Thyroid gland (tissue), 4 donors: ENCODE measurements at regions not wholly inside any gene's neighbourhood (a gene's known extent, or its start where the extent isn't known, plus 50 kb on each side); places are given as distances from the start of the nearest gene placed in this dataset.
"Not testable (repeated sequence)": the region's sequence is repeated elsewhere in the genome, so short reads cannot be mapped to it uniquely, and the experiment has no call there.

Source experiments
- DNase-seq, 2 donors: peaks; one replicate each; pipeline ENCODE4 v3.0.0-alpha.2; 2019
- H3K27ac ChIP-seq, 3 donors: fragments of 200-600 bp; sonication (generic); 1 replicate in 2 of 3; 2 replicates in 1 of 3; pipeline ENCODE4 v1.5.1; 2016 to 2019; ENCODE audit warnings: mild to moderate bottlenecking in 1 of 3, moderate library complexity in 1 of 3
- H3K27me3 ChIP-seq: fragments of 200-600 bp; sonication (generic); one replicate; pipeline ENCODE4 v1.5.1; 2019
- H3K36me3 ChIP-seq, 2 donors: fragments of 200-600 bp; sonication (generic); one replicate each; pipeline ENCODE4 v1.5.1; 2016 to 2019
- H3K4me1 ChIP-seq, 2 donors: fragments of 200-600 bp; sonication (generic); one replicate each; pipeline ENCODE4 v1.5.1; 2017 to 2019
- H3K4me3 ChIP-seq, 3 donors: fragments of 200-600 bp; sonication (generic); replicated peaks in 1 of 3; 1 replicate in 2 of 3; 2 replicates in 1 of 3; pipeline ENCODE4 v1.5.1; 2016; ENCODE audit warnings: mild to moderate bottlenecking in 1 of 3
- H3K9me3 ChIP-seq: fragments of 200-600 bp; sonication (generic); one replicate; pipeline ENCODE4 v1.5.1; 2017
- CTCF ChIP-seq, 6 experiments: fragments of 200-600 bp in 3 of 6; fragments of 450-650 bp in 3 of 6; sonication (generic) in 3 of 6; IDR thresholded peaks; one replicate each; pipeline ENCODE4 v1.5.1; 2016 to 2019; ENCODE audit warnings: antibody characterized with exemption in 6 of 6, mild to moderate bottlenecking in 2 of 6, inconsistent platforms in 1 of 6, moderate library complexity in 1 of 6
- POLR2A ChIP-seq, 2 donors: fragments of 450-650 bp; IDR thresholded peaks; one replicate each; pipeline ENCODE4 v1.6.1; 2017; ENCODE audit warnings: antibody characterized with exemption in 2 of 2, mild to moderate bottlenecking in 2 of 2, moderate library complexity in 1 of 2
- WGBS, 2 donors: methylation state at CpG; one replicate each; pipeline ENCODE4 v1.1.5; 2017; 5-methylcytosine and 5-hydroxymethylcytosine counted together
- intact Hi-C: fragments of 100-400 bp; cut with DNase I; formaldehyde crosslinking; loops from one replicate; pipeline ENCODE4 v1.15.1; 2023

GRCh38 chr1:215287362-215287761 is 204.8 kb downstream of the KCNK2 start:
- H3K9me3 ChIP-seq = no peaks in the 10 kb centered on the region
- intact Hi-C loops = no loop called here
- DNase-seq = no peak
- H3K4me1 ChIP-seq = peaks cover 0 to 5% of the 10 kb centered on the region in 2 donors
- TF ChIP-seq POLR2A (IDR thresholded peaks at IDR 0.05) (no peak), CTCF (IDR thresholded peaks at IDR 0.05) (no peak)
- WGBS, 2 donors = 87 to 89% methylated on average over 2 of the region's 2 CpGs
- no peak overlapping the region for H3K27ac ChIP-seq
- no peaks in the 10 kb centered on the region for H3K27me3 ChIP-seq
- no peaks in the 10 kb centered on the region for H3K36me3 ChIP-seq
- H3K4me3 ChIP-seq = no peak overlapping the region

- intact Hi-C loops = no loop called here
- no peak overlapping the region for H3K4me3 ChIP-seq
- peaks cover 0 to 5% of the 10 kb centered on the region in 2 donors for H3K4me1 ChIP-seq
- H3K9me3 ChIP-seq = no peaks in the 10 kb centered on the region
- no peak overlapping the region for H3K27ac ChIP-seq
- DNase-seq = peak in 1 of 2 donors; percentile 33
- no peak for TF ChIP-seq CTCF (IDR thresholded peaks at IDR 0.05)
- no peaks in the 10 kb centered on the region for H3K36me3 ChIP-seq
- H3K27me3 ChIP-seq = no peaks in the 10 kb centered on the region
These were observed 207.5 kb downstream of the KCNK2 start for GRCh38 chr1:215290018-215290417.

GRCh38 chr1:215292932-215293331 is 210.4 kb downstream of the KCNK2 start:
- intact Hi-C loops = no loop called here

GRCh38 chr1:215306426-215306825 is 223.9 kb downstream of the KCNK2 start:
- 75 to 90% methylated on average over 2 of the region's 2 CpGs for WGBS, 2 donors
- no peaks in the 10 kb centered on the region for H3K36me3 ChIP-seq
- intact Hi-C loops = no loop called here

More at GRCh38 chr1:215292932-215293331, 210.4 kb downstream of the KCNK2 start:
- WGBS, 2 donors = 75 to 96% methylated on average over 1 of the region's 1 CpG
- Histone ChIP-seq H3K27me3 (no peaks in the 10 kb centered on the region), H3K9me3 (no peaks in the 10 kb centered on the region), H3K36me3 (no peaks in the 10 kb centered on the region), H3K4me1 (peaks cover 0 to 5% of the 10 kb centered on the region in 2 donors), H3K27ac (no peak overlapping the region), H3K4me3 (no peak overlapping the region)
- TF ChIP-seq POLR2A (IDR thresholded peaks at IDR 0.05) = no peak
- no peak for TF ChIP-seq CTCF (IDR thresholded peaks at IDR 0.05)
- DNase-seq = no peak

GRCh38 chr1:215321802-215322201 is 239.3 kb downstream of the KCNK2 start:
- H3K27me3 ChIP-seq = no peaks in the 10 kb centered on the region
- no peak overlapping the region for H3K27ac ChIP-seq
- TF ChIP-seq CTCF (IDR thresholded peaks at IDR 0.05) = no peak
- TF ChIP-seq POLR2A (IDR thresholded peaks at IDR 0.05) = no peak
- 35 to 48% methylated on average over 1 of the region's 1 CpG for WGBS, 2 donors
- intact Hi-C loops = no loop called here
- H3K36me3 ChIP-seq = no peaks in the 10 kb centered on the region
- H3K4me3 ChIP-seq = no peak overlapping the region
- H3K4me1 ChIP-seq = no peaks in the 10 kb centered on the region
- no peak for DNase-seq
- no peaks in the 10 kb centered on the region for H3K9me3 ChIP-seq

More at GRCh38 chr1:215306426-215306825, 223.9 kb downstream of the KCNK2 start:
- H3K27ac ChIP-seq = no peak overlapping the region
- no peaks in the 10 kb centered on the region for H3K27me3 ChIP-seq
- no peaks in the 10 kb centered on the region for H3K4me1 ChIP-seq
- no peak for TF ChIP-seq POLR2A (IDR thresholded peaks at IDR 0.05)
- TF ChIP-seq CTCF (IDR thresholded peaks at IDR 0.05) = no peak
- no peak for DNase-seq
- H3K4me3 ChIP-seq = no peak overlapping the region
- no peaks in the 10 kb centered on the region for H3K9me3 ChIP-seq

GRCh38 chr1:215323992-215324391 is 241.5 kb downstream of the KCNK2 start:
- WGBS, 2 donors = 99 to 100% methylated on average over 1 to 3 of the region's 3 CpGs
- intact Hi-C loops = not testable (repeated sequence)

More at GRCh38 chr1:215323992-215324391, 241.5 kb downstream of the KCNK2 start:
- H3K4me3 ChIP-seq, H3K36me3 ChIP-seq, H3K27ac ChIP-seq, DNase-seq, H3K9me3 ChIP-seq, H3K4me1 ChIP-seq, H3K27me3 ChIP-seq: not testable (repeated sequence)
